ENCODE measurements at regions not wholly inside any gene's neighbourhood (a gene's known extent, or its start where the extent isn't known, plus 50 kb on each side); places are given as distances from the start of the nearest gene placed in this dataset.

DNA sequence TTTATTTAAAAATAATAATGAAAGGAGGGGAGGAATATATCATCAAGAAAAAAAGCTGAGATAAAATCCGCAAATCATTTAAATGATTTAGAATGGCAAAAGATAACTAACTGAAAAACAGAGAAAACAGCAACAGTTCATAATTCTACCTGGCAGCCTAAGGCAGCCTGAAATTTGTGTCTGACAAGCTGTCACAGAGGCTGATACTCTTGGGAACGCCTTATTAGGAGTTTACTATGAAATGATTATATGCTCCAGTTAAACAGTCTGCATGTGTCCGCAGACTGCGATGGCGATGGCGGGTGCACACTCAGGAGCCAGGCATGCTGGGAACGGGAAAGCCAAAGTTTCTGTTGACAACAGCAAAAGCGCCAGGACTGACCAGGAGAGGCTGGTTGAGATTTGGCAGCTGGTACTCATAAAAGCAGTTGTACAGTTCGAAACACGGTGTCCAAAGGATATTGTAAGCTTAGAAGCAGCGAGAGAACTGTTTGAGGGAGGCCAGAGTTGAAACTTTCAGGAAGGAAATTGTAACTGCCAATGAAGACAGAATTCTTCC, 172.9 kb upstream of the MPPED2 start:
- no peak overlapping the region for H3K4me3 Mint-ChIP-seq
- peaks cover 62% of the 10 kb centered on the region for H3K9me3 Mint-ChIP-seq
- no peak for DNase-seq
- H3K27ac Mint-ChIP-seq = no peak overlapping the region
- H3K4me1 Mint-ChIP-seq (ENCODE audit: low read depth) = no peaks in the 10 kb centered on the region
- no peaks in the 10 kb centered on the region; the same call in 1 of the 2 replicates for H3K36me3 Mint-ChIP-seq (ENCODE audit: low read depth)
- H3K27me3 Mint-ChIP-seq (ENCODE audit: insufficient read depth) = no peaks in the 10 kb centered on the region
- TF ChIP-seq, protein P1, sequence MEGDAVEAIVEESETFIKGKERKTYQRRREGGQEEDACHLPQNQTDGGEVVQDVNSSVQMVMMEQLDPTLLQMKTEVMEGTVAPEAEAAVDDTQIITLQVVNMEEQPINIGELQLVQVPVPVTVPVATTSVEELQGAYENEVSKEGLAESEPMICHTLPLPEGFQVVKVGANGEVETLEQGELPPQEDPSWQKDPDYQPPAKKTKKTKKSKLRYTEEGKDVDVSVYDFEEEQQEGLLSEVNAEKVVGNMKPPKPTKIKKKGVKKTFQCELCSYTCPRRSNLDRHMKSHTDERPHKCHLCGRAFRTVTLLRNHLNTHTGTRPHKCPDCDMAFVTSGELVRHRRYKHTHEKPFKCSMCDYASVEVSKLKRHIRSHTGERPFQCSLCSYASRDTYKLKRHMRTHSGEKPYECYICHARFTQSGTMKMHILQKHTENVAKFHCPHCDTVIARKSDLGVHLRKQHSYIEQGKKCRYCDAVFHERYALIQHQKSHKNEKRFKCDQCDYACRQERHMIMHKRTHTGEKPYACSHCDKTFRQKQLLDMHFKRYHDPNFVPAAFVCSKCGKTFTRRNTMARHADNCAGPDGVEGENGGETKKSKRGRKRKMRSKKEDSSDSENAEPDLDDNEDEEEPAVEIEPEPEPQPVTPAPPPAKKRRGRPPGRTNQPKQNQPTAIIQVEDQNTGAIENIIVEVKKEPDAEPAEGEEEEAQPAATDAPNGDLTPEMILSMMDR (IDR thresholded peaks at IDR 0.05) = no peak

DNA sequence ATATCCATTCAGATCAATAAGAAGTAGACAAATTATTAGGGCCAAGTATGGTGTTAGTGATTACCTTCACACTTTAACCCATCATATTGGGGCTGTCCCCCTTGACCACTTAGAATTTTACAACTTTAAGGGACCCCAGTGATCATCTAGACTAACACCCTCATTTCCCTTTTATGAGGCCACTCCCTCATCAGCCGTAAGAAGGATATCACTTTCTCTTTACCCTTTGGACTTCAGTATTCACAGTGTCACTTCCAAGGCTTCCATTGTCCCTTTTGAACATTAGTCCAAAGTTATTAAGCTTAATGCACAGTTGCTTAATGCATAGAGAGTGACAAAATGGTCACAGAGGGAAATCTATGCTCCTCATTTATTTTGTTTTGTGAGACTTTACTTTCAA, 172.4 kb upstream of the MPPED2 start:
- H3K27ac Mint-ChIP-seq = no peak overlapping the region

DNA sequence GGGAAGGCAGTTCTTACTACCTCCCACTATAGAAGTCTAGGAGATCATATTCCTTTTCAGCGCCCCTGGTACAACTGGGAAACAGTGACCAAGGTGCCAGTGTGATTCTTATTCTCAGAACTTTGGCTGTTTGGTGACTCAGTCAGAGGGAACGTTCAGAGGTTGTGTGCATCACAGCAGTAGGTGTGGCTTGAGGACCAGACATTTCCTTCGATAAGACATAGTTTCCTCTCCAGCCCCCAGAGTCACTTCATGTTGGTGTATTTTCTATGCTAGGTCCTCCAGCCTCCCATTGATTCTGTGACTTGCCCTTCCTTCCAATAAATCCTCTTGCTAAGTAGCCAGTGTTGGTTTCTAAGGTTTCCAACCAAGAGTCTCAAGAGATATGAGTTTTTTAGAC, 171.9 kb upstream of the MPPED2 start:
- Mint-ChIP-seq H3K4me1 (ENCODE audit: low read depth) (no peaks in the 10 kb centered on the region), H3K9me3 (peaks cover 55% of the 10 kb centered on the region), H3K36me3 (ENCODE audit: low read depth) (no peaks in the 10 kb centered on the region; the same call in 1 of the 2 replicates), H3K27me3 (ENCODE audit: insufficient read depth) (no peaks in the 10 kb centered on the region), H3K27ac (no peak overlapping the region), H3K4me3 (no peak overlapping the region)
- TF ChIP-seq, protein P1 (IDR thresholded peaks at IDR 0.05) = no peak
- no peak for DNase-seq

More for the DNA sequence above, 172.4 kb upstream of the MPPED2 start:
- Mint-ChIP-seq H3K9me3 (peaks cover 60% of the 10 kb centered on the region), H3K27me3 (ENCODE audit: insufficient read depth) (no peaks in the 10 kb centered on the region), H3K36me3 (ENCODE audit: low read depth) (no peaks in the 10 kb centered on the region; the same call in 1 of the 2 replicates), H3K4me3 (no peak overlapping the region), H3K4me1 (ENCODE audit: low read depth) (no peaks in the 10 kb centered on the region)
- DNase-seq = no peak
- TF ChIP-seq, protein P1 (IDR thresholded peaks at IDR 0.05) = no peak

DNA sequence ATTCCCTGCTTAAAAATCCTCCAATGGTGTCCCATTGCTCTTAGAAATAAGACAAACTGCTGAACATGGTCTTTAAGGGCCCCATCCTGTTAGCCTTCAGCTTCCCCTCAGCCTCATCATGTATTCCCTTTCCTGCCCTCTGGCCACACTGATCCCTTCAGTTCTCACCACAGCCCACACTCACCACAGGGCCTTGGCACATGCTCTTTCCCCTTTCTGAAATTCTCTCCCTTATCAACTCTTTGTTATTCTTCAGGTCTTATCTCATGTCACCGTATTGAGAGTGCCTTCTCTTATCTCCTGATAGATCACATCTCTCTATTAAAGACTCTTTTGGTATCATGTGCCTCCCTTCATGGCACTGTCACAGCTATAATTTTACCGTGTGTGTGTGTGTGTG, 167.8 kb upstream of the MPPED2 start:
- Mint-ChIP-seq H3K9me3 (peaks cover 43% of the 10 kb centered on the region), H3K4me3 (no peak overlapping the region), H3K27me3 (ENCODE audit: insufficient read depth) (no peaks in the 10 kb centered on the region), H3K27ac (no peak overlapping the region), H3K36me3 (ENCODE audit: low read depth) (no peaks in the 10 kb centered on the region), H3K4me1 (ENCODE audit: low read depth) (no peaks in the 10 kb centered on the region)
- TF ChIP-seq, protein P1 (IDR thresholded peaks at IDR 0.05) = no peak
- DNase-seq = no peak

DNA sequence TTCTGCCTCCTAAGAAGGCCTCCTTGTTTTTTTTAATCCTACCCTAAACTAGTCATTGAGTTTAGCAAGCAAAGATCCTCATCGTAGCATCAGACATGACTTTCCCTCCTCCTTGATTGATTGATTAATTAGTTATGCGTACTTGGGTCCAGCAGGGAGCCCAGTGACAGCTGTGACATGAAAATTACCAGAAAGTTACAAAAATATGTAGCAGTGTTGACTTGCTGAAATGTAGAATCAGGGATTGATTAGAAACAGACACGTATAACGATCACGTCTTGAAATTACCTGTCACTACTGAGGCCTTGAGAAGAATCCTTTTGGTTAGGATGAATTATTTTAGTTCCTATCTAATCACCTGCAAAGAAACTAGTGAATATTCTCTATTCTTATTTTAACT, 167.4 kb upstream of the MPPED2 start:
- peaks cover 43% of the 10 kb centered on the region for H3K9me3 Mint-ChIP-seq
- H3K27ac Mint-ChIP-seq = no peak overlapping the region
- H3K27me3 Mint-ChIP-seq (ENCODE audit: insufficient read depth) = no peaks in the 10 kb centered on the region
- TF ChIP-seq, protein P1 (IDR thresholded peaks at IDR 0.05) = no peak
- no peaks in the 10 kb centered on the region for H3K4me1 Mint-ChIP-seq (ENCODE audit: low read depth)
- no peak overlapping the region for H3K4me3 Mint-ChIP-seq
- DNase-seq = no peak
- H3K36me3 Mint-ChIP-seq (ENCODE audit: low read depth) = no peaks in the 10 kb centered on the region

DNA sequence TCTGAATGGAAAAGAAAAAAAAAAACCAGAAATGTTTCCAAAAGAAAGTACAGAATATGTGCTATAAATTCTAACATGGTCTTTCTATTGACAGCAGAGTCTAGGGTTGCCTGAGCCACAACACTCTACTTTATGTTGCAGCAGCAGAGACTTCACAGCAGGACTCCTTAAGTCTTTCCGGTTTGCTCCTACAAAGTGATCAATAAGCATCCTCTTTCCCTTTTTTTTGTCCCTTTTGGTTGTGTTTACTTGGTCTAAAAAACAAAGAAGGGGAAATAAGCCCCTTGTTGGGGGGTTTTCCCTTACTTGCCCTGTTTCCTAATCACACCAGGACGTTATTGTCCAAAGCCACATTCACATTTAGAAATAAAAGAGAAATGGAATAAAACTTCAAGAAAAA, 163.1 kb upstream of the MPPED2 start:
- Mint-ChIP-seq H3K4me3 (no peak overlapping the region), H3K27ac (no peak overlapping the region), H3K36me3 (ENCODE audit: low read depth) (no peaks in the 10 kb centered on the region), H3K4me1 (ENCODE audit: low read depth) (no peaks in the 10 kb centered on the region), H3K9me3 (peaks cover 31% of the 10 kb centered on the region), H3K27me3 (ENCODE audit: insufficient read depth) (no peaks in the 10 kb centered on the region)
- no peak for DNase-seq
- TF ChIP-seq, protein P1 (IDR thresholded peaks at IDR 0.05) = no peak
